NCI-H524 treated with DMSO at 0.1 percent for 48 hours (cell line): ENCODE measurements at regions not wholly inside any gene's neighbourhood (a gene's known extent, or its start where the extent isn't known, plus 50 kb on each side); places are given as distances from the start of the nearest gene placed in this dataset.
"Not testable (repeated sequence)": the region's sequence is repeated elsewhere in the genome, so short reads cannot be mapped to it uniquely, and the experiment has no call there.

ENCODE experiments used
- DNase-seq: peaks from one replicate; lab custom pipeline; 2025; lab: John Stamatoyannopoulos, UW

- DNase-seq: not testable (repeated sequence)
These were observed 389.2 kb downstream of the SRGAP2C start for GRCh38 chr1:121573881-121574504.

- DNase-seq: not testable (repeated sequence)
These were observed 389.7 kb downstream of the SRGAP2C start for GRCh38 chr1:121574505-121574899.

GRCh38 chr1:121582898-121583297 lies 398.1 kb downstream of the SRGAP2C start:
- DNase-seq: not testable (repeated sequence)

GRCh38 chr1:121586369-121587229 lies 401.8 kb downstream of the SRGAP2C start:
- DNase-seq: no peak

GRCh38 chr1:121587230-121587569 lies 402.4 kb downstream of the SRGAP2C start:
- no peak for DNase-seq

GRCh38 chr1:121587777-121588176 lies 403.0 kb downstream of the SRGAP2C start:
- no peak for DNase-seq

GRCh38 chr1:121594096-121594495 lies 409.3 kb downstream of the SRGAP2C start:
- DNase-seq: no peak

- DNase-seq: no peak
These were observed 410.3 kb downstream of the SRGAP2C start for GRCh38 chr1:121595089-121595488.

- DNase-seq: not testable (repeated sequence)
These were observed 420.2 kb downstream of the SRGAP2C start for GRCh38 chr1:121604843-121605444.

GRCh38 chr1:121607499-121607898 lies 422.7 kb downstream of the SRGAP2C start:
- DNase-seq: not testable (repeated sequence)
